ENCODE measurements at regions not wholly inside any gene's neighbourhood (a gene's known extent, or its start where the extent isn't known, plus 50 kb on each side); places are given as distances from the start of the nearest gene placed in this dataset.
"Not testable (repeated sequence)": the region's sequence is repeated elsewhere in the genome, so short reads cannot be mapped to it uniquely, and the experiment has no call there.

- intact Hi-C loops (cut with DNase I) = no loop called here
- Histone ChIP-seq H3K27ac (no peak overlapping the region), H3K4me3 (no peak overlapping the region), H3K36me3 (replicated peaks in 1 of 2) (no peaks in the 10 kb centered on the region), H3K27me3 (no peaks in the 10 kb centered on the region), H3K4me1 (replicated peaks in 1 of 2) (no peaks in the 10 kb centered on the region), H3K9me3 (replicated peaks in 1 of 3) (no peaks in the 10 kb centered on the region)
- TF ChIP-seq POLR2A (IDR thresholded peaks at IDR 0.05) = no peak
- no peak for TF ChIP-seq CTCF (IDR thresholded peaks at IDR 0.05)
- WGBS, 4 donors = 80 to 94% (median 89%) methylated on average over 1 of the region's 1 CpG
- no peak for DNase-seq
These were observed 107.9 kb downstream of the ALG10B start for GRCh38 chr12:38424436-38424835.

- H3K4me3 ChIP-seq = no peak overlapping the region
These were observed 110.9 kb downstream of the ALG10B start for GRCh38 chr12:38427442-38427841.

GRCh38 chr12:38431921-38432320, 115.3 kb downstream of the ALG10B start:
- intact Hi-C loops (cut with DNase I) = no loop called here
- 66 to 72% (median 69%) methylated on average over 1 of the region's 1 CpG for WGBS, 4 donors
- H3K4me3 ChIP-seq = no peak overlapping the region

More at GRCh38 chr12:38427442-38427841, 110.9 kb downstream of the ALG10B start:
- intact Hi-C loops (cut with DNase I) = no loop called here
- Histone ChIP-seq H3K36me3 (replicated peaks in 1 of 2) (no peaks in the 10 kb centered on the region), H3K27ac (no peak overlapping the region), H3K9me3 (replicated peaks in 1 of 3) (no peaks in the 10 kb centered on the region), H3K4me1 (replicated peaks in 1 of 2) (no peaks in the 10 kb centered on the region), H3K27me3 (no peaks in the 10 kb centered on the region)
- 49 to 84% (median 70%) methylated on average over 1 of the region's 1 CpG for WGBS, 4 donors
- no peak for DNase-seq
- TF ChIP-seq CTCF (IDR thresholded peaks at IDR 0.05) (no peak), POLR2A (IDR thresholded peaks at IDR 0.05) (no peak)

GRCh38 chr12:38441871-38442281, 125.3 kb downstream of the ALG10B start:
- H3K36me3 ChIP-seq (replicated peaks in 1 of 2); intact Hi-C loops (cut with DNase I); DNase-seq; H3K4me3 ChIP-seq; H3K27me3 ChIP-seq; H3K4me1 ChIP-seq (replicated peaks in 1 of 2); H3K9me3 ChIP-seq (replicated peaks in 1 of 3); H3K27ac ChIP-seq: not testable (repeated sequence)
- WGBS, 4 donors = 88 to 92% (median 89%) methylated on average over 3 to 20 of the region's 20 CpGs; no CpG with 5 or more reads in 1 of the 4 donors

More at GRCh38 chr12:38431921-38432320, 115.3 kb downstream of the ALG10B start:
- no peaks in the 10 kb centered on the region for H3K27me3 ChIP-seq
- no peak overlapping the region for H3K27ac ChIP-seq
- DNase-seq = no peak
- H3K9me3 ChIP-seq (replicated peaks in 1 of 3) = no peaks in the 10 kb centered on the region
- H3K4me1 ChIP-seq (replicated peaks in 1 of 2) = no peaks in the 10 kb centered on the region
- H3K36me3 ChIP-seq (replicated peaks in 1 of 2) = no peaks in the 10 kb centered on the region
- no peak for TF ChIP-seq POLR2A (IDR thresholded peaks at IDR 0.05)
- no peak for TF ChIP-seq CTCF (IDR thresholded peaks at IDR 0.05)

GRCh38 chr12:38445040-38445439, 128.5 kb downstream of the ALG10B start:
- no peaks in the 10 kb centered on the region for H3K4me1 ChIP-seq (replicated peaks in 1 of 2)
- intact Hi-C loops (cut with DNase I) = no loop called here
- H3K27me3 ChIP-seq = no peaks in the 10 kb centered on the region
- H3K27ac ChIP-seq = no peak overlapping the region
- H3K4me3 ChIP-seq = no peak overlapping the region
- no peaks in the 10 kb centered on the region for H3K9me3 ChIP-seq (replicated peaks in 1 of 3)
- no peak for DNase-seq
- TF ChIP-seq CTCF (IDR thresholded peaks at IDR 0.05) (no peak), POLR2A (IDR thresholded peaks at IDR 0.05) (no peak)
- no peaks in the 10 kb centered on the region for H3K36me3 ChIP-seq (replicated peaks in 1 of 2)
- WGBS, 4 donors = 65 to 80% (median 70%) methylated on average over 2 of the region's 2 CpGs
